H1 (cell line): ENCODE measurements at regions not wholly inside any gene's neighbourhood (a gene's known extent, or its start where the extent isn't known, plus 50 kb on each side); places are given as distances from the start of the nearest gene placed in this dataset.

ENCODE experiments used
- CTCF ChIA-PET: fragments of 300-600 bp; sonication (Branson Sonifier 250); formaldehyde crosslinking; loops from one replicate; lab custom pipeline; 2021; ENCODE audit not compliant: partially characterized antibody; lab: Charles Lee
- POLR2A ChIA-PET: fragments of 300-600 bp; sonication (Branson Sonifier 250); formaldehyde crosslinking; loops from one replicate; lab custom pipeline; 2021; ENCODE audit warnings: inconsistent platforms; ENCODE audit not compliant: partially characterized antibody; lab: Charles Lee
- DNase-seq, 2 experiments: peaks; one replicate each; pipeline versions ENCODE4 v3.0.0 to v3.0.0-alpha.2; 2010 to 2022; ENCODE audit warnings: low spot score in 2 of 2, low read depth in 1 of 2, mixed read lengths in 1 of 2
- FAIRE-seq: peaks from 2 replicates; lab custom pipeline; 2011; peaks lifted over from hg19 to GRCh38; lab: Jason Lieb, UNC
- H2AFZ ChIP-seq: 2 replicates; pipeline ENCODE4 v1.8.1; 2012; ENCODE audit warnings: low read length, inconsistent platforms
- H2AK5ac ChIP-seq: 2 replicates; pipeline ENCODE4 v1.6.1; 2013; ENCODE audit warnings: low read depth, low read length
- H2BK120ac ChIP-seq: replicated peaks from 2 replicates; pipeline ENCODE3; 2013; ENCODE audit warnings: low read depth, low read length, inconsistent platforms
- H2BK12ac ChIP-seq: 2 replicates; pipeline ENCODE4 v1.6.1; 2013; ENCODE audit warnings: low read depth, low read length
- H2BK15ac ChIP-seq: 2 replicates; pipeline ENCODE4 v1.6.1; 2013; ENCODE audit warnings: low read length
- H2BK20ac ChIP-seq: 2 replicates; pipeline ENCODE4 v1.6.1; 2013; ENCODE audit warnings: low read length
- H2BK5ac ChIP-seq: 2 replicates; pipeline ENCODE4 v1.6.1; 2013; ENCODE audit warnings: low read depth, low read length
- H3K14ac ChIP-seq: 2 replicates; pipeline ENCODE4 v1.6.1; 2013; ENCODE audit warnings: inconsistent platforms; ENCODE audit not compliant: insufficient read length
- H3K18ac ChIP-seq: 2 replicates; pipeline ENCODE4 v1.6.1; 2013; ENCODE audit warnings: low read length; ENCODE audit errors: extremely low read depth
- H3K23ac ChIP-seq: 2 replicates; pipeline ENCODE4 v1.6.1; 2013; ENCODE audit warnings: inconsistent platforms; ENCODE audit not compliant: insufficient read length
- H3K23me2 ChIP-seq: 2 replicates; pipeline ENCODE4 v1.6.1; 2013; ENCODE audit warnings: low read depth, low read length
- H3K27ac ChIP-seq: 2 replicates; pipeline ENCODE4 v1.6.1; 2011; ENCODE audit warnings: low read depth, low read length, inconsistent platforms
- H3K27me3 ChIP-seq, 4 experiments: replicated peaks in 1 of 4; 1 replicate in 1 of 4; 2 replicates in 3 of 4; pipeline versions ENCODE4 v1.6.1 to v1.8.1; 2011 to 2013; ENCODE audit warnings: low read length in 3 of 4, mild to moderate bottlenecking in 3 of 4, inconsistent platforms in 2 of 4, mixed read lengths in 2 of 4, moderate library complexity in 1 of 4; ENCODE audit not compliant: control insufficient read depth in 3 of 4, insufficient read depth in 3 of 4; ENCODE audit errors: extremely low read depth in 1 of 4
- H3K36me3 ChIP-seq, 4 experiments: 2 replicates each; pipeline versions ENCODE4 v1.6.1 to v1.8.1; 2011 to 2013; ENCODE audit warnings: mild to moderate bottlenecking in 4 of 4, low read length in 3 of 4, moderate library complexity in 2 of 4, control low read depth in 1 of 4, inconsistent platforms in 1 of 4; ENCODE audit not compliant: insufficient read depth in 4 of 4, control insufficient read depth in 2 of 4
- H3K4ac ChIP-seq: replicated peaks from 2 replicates; pipeline ENCODE3; 2013; ENCODE audit warnings: low read length, low read depth, mixed read lengths, inconsistent platforms; ENCODE audit not compliant: insufficient read length
- H3K4me1 ChIP-seq, 4 experiments: replicated peaks in 1 of 4; 1 replicate in 1 of 4; 2 replicates in 3 of 4; pipeline versions ENCODE4 v1.6.1 to v1.8.1; 2011 to 2013; ENCODE audit warnings: low read length in 3 of 4, inconsistent platforms in 2 of 4, mixed read lengths in 1 of 4; ENCODE audit not compliant: insufficient read depth in 4 of 4, control insufficient read depth in 3 of 4
- H3K4me2 ChIP-seq, 2 experiments: 2 replicates each; pipeline versions ENCODE4 v1.6.1 to v1.8.1; 2011 to 2013; ENCODE audit warnings: low read depth in 2 of 2, low read length in 2 of 2, control low read depth in 1 of 2, inconsistent platforms in 1 of 2, mild to moderate bottlenecking in 1 of 2; ENCODE audit not compliant: insufficient read depth in 1 of 2
- H3K4me3 ChIP-seq, 4 experiments: fragments of 200-600, 300-600 bp in 1 of 4; sonication (generic), shearing (Covaris generic), sonication (Bioruptor Twin) in 1 of 4; 2 replicates each; pipeline versions ENCODE4 v1.5.1 to v1.8.1; 2011 to 2016; ENCODE audit warnings: low read length in 4 of 4, low read depth in 3 of 4, control low read depth in 2 of 4, inconsistent platforms in 2 of 4, mild to moderate bottlenecking in 2 of 4, mixed read lengths in 1 of 4, moderate library complexity in 1 of 4; ENCODE audit not compliant: insufficient read depth in 2 of 4; ENCODE audit errors: extremely low read depth in 1 of 4
- H3K56ac ChIP-seq: replicated peaks from 2 replicates; pipeline ENCODE3; 2013; ENCODE audit warnings: low read depth, mild to moderate bottlenecking, mixed read lengths, low read length, inconsistent platforms; ENCODE audit not compliant: insufficient read length
- H3K79me1 ChIP-seq: 2 replicates; pipeline ENCODE4 v1.6.1; 2013; ENCODE audit warnings: low read depth, low read length, control low read depth
- H3K79me2 ChIP-seq, 2 experiments: 2 replicates each; pipeline versions ENCODE4 v1.6.1 to v1.8.1; 2012 to 2013; ENCODE audit warnings: low read length in 2 of 2, mild to moderate bottlenecking in 2 of 2, inconsistent platforms in 1 of 2; ENCODE audit not compliant: insufficient read depth in 2 of 2, control insufficient read depth in 1 of 2
- H3K9ac ChIP-seq, 4 experiments: replicated peaks in 1 of 4; 1 replicate in 1 of 4; 2 replicates in 3 of 4; pipeline versions ENCODE4 v1.6.1 to v1.8.1; 2011 to 2013; ENCODE audit warnings: low read depth in 3 of 4, low read length in 3 of 4, control low read depth in 2 of 4, mild to moderate bottlenecking in 2 of 4, moderate library complexity in 2 of 4, inconsistent platforms in 1 of 4; ENCODE audit errors: extremely low read depth in 1 of 4
- H3K9me3 ChIP-seq, 2 experiments: 2 replicates each; pipeline versions ENCODE4 v1.6.1 to v1.8.1; 2012 to 2013; ENCODE audit warnings: mild to moderate bottlenecking in 2 of 2, moderate library complexity in 2 of 2, control low read depth in 1 of 2, inconsistent platforms in 1 of 2, low read depth in 1 of 2, low read length in 1 of 2, mixed read lengths in 1 of 2; ENCODE audit not compliant: insufficient read depth in 2 of 2
- H4K20me1 ChIP-seq, 2 experiments: replicated peaks in 1 of 2; 2 replicates each; pipeline versions ENCODE3 to v1.8.1; 2011 to 2013; ENCODE audit warnings: inconsistent platforms in 2 of 2, low read length in 2 of 2, mild to moderate bottlenecking in 1 of 2; ENCODE audit not compliant: insufficient read depth in 2 of 2, control insufficient read depth in 1 of 2
- H4K5ac ChIP-seq: 2 replicates; pipeline ENCODE4 v1.6.1; 2013; ENCODE audit warnings: low read length, low read depth, mixed read lengths, inconsistent platforms; ENCODE audit not compliant: insufficient read length
- H4K8ac ChIP-seq: 2 replicates; pipeline ENCODE4 v1.8.0; 2013; ENCODE audit warnings: mild to moderate bottlenecking, moderate library complexity, low read length, inconsistent platforms; ENCODE audit not compliant: insufficient read depth; ENCODE audit errors: extremely low read depth
- H4K91ac ChIP-seq: replicated peaks from 2 replicates; pipeline ENCODE3; 2013; ENCODE audit warnings: low read length, mixed read lengths, inconsistent platforms; ENCODE audit not compliant: insufficient read length
- ATF3 ChIP-seq: IDR thresholded peaks from 2 replicates; pipeline ENCODE4 v1.6.1; 2011; ENCODE audit warnings: low read depth, mild to moderate bottlenecking, low read length; ENCODE audit not compliant: insufficient read depth
- CBX5 ChIP-seq: fragments of 300-800, 300-1000 bp; sonication (generic); IDR thresholded peaks from 2 replicates; pipeline ENCODE4 v1.7.1; 2016; ENCODE audit warnings: antibody characterized with exemption, low read length, low read depth
- CEBPB ChIP-seq: IDR thresholded peaks from 2 replicates; pipeline ENCODE4 v1.6.1; 2012; ENCODE audit warnings: low read depth, low read length
- CHD2 ChIP-seq: IDR thresholded peaks from 2 replicates; pipeline ENCODE4 v1.6.1; 2012; ENCODE audit warnings: low read length, improper control_type of control experiment
- GTF2F1 ChIP-seq: IDR thresholded peaks from 2 replicates; pipeline ENCODE4 v1.6.1; 2012; ENCODE audit warnings: low read depth, low read length, improper control_type of control experiment, borderline replicate concordance
- HDAC6 ChIP-seq: IDR thresholded peaks from one replicate; pipeline ENCODE4 v1.7.1; 2012; ENCODE audit warnings: low read depth, mild to moderate bottlenecking, inconsistent platforms, low read length, moderate library complexity
- RAD21 ChIP-seq, 2 experiments: IDR thresholded peaks in 1 of 2; conservative IDR thresholded peaks in 1 of 2; 2 replicates each; pipeline ENCODE4 v1.6.1; 2011; ENCODE audit warnings: low read depth in 2 of 2, low read length in 2 of 2, improper control_type of control experiment in 1 of 2, inconsistent platforms in 1 of 2, mild to moderate bottlenecking in 1 of 2, moderate library complexity in 1 of 2
- RFX5 ChIP-seq: IDR thresholded peaks from 2 replicates; pipeline ENCODE4 v1.6.1; 2011; ENCODE audit warnings: low read depth, low read length, improper control_type of control experiment, borderline replicate concordance
- SIX5 ChIP-seq: IDR thresholded peaks from 2 replicates; pipeline ENCODE4 v1.6.1; 2011; ENCODE audit warnings: mild to moderate bottlenecking, low read depth, low read length
- SP4 ChIP-seq: IDR thresholded peaks from 2 replicates; pipeline ENCODE4 v1.6.1; 2012; ENCODE audit warnings: low read length, inconsistent platforms
- WGBS, 2 experiments: shearing (Covaris generic) in 1 of 2; methylation state at CpG; one replicate each; pipeline versions ENCODE4 v1.1.6 to v1.1.7; 2013 to 2015; ENCODE audit warnings: low lambda C conversion rate in 2 of 2, mixed read lengths in 2 of 2, inconsistent platforms in 1 of 2, low coverage in 1 of 2, missing lambda C conversion rate in 1 of 2; ENCODE audit not compliant: insufficient replicate concordance in 2 of 2, insufficient coverage in 1 of 2, insufficient read length in 1 of 2; ENCODE audit errors: extremely low coverage in 1 of 2, missing lambda C conversion rate in 1 of 2; 5-methylcytosine and 5-hydroxymethylcytosine counted together

DNA sequence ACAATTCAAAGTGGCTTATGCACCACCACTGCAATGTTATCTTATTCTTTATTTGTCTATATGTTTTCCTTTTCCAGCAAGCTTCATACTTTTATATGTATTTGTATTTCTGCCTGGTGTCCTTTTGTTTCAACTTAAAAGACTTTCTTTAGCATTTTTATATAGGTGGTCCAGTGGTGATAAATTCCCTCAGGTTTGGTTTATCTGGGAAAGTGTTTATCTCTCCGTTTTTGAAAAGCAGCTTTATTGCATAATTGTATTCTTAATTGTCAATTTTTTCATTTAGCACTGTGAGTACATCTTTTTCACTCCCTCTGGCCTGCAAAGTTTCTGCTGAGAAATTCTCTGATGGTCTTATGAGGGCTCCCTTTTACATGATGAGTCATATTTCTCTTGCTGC is 479.0 kb upstream of the GRID2 start:
- Histone ChIP-seq H3K27ac (no peak overlapping the region), H4K20me1 (no peaks in the 10 kb centered on the region), H3K23ac (no peak overlapping the region), H3K36me3 (no peaks in the 10 kb centered on the region; a peak in 1 of 8 replicates), H3K27me3 (peaks cover 0 to 1% (median 0%) of the 10 kb centered on the region in 4 experiments; a peak in 2 of 7 replicates), H3K79me1 (no peaks in the 10 kb centered on the region)
- no peak for FAIRE-seq
- TF ChIP-seq RAD21 (IDR thresholded peaks at IDR 0.05 in 1 of 2, conservative IDR thresholded peaks at IDR 0.05 in 1 of 2; ENCODE audit: low read depth in 2 of 2, low read length in 2 of 2) (no peak), GTF2F1 (no peak), CHD2 (no peak), CBX5 (no peak), RFX5 (no peak), HDAC6 (no peak), ATF3 (no peak), SIX5 (no peak), SP4 (no peak), CEBPB (no peak)
- TF ChIP-seq, all 59 proteins: peak for 0
- Histone ChIP-seq H2AK5ac (no peak overlapping the region), H3K9ac (no peak overlapping the region), H3K4ac (no peak overlapping the region), H3K14ac (no peak overlapping the region), H3K18ac (no peak overlapping the region), H4K91ac (no peak overlapping the region), H3K56ac (no peak overlapping the region), H3K4me2 (no peak overlapping the region), H2BK120ac (no peak overlapping the region), H3K4me3 (no peak overlapping the region), H3K23me2 (no peaks in the 10 kb centered on the region), H2BK15ac (no peak overlapping the region), H3K9me3 (peaks cover 3 to 8% of the 10 kb centered on the region in 2 experiments; a peak in 3 of 4 replicates), H3K4me1 (no peaks in the 10 kb centered on the region), H2BK12ac (no peak overlapping the region), H4K8ac (no peak overlapping the region), H4K5ac (no peak overlapping the region), H3K79me2 (no peaks in the 10 kb centered on the region), H2BK20ac (no peak overlapping the region), H2BK5ac (no peak overlapping the region), H2AFZ (no peak overlapping the region)
- no peak for DNase-seq
- 87% methylated on average over 1 of the region's 1 CpG; no CpG with 5 or more reads in 1 of the 2 experiments for WGBS, 2 experiments
- ChIA-PET POLR2A (no interaction called here), CTCF (no interaction called here)
